ENCODE measurements at regions not wholly inside any gene's neighbourhood (a gene's known extent, or its start where the extent isn't known, plus 50 kb on each side); places are given as distances from the start of the nearest gene placed in this dataset.

DNA sequence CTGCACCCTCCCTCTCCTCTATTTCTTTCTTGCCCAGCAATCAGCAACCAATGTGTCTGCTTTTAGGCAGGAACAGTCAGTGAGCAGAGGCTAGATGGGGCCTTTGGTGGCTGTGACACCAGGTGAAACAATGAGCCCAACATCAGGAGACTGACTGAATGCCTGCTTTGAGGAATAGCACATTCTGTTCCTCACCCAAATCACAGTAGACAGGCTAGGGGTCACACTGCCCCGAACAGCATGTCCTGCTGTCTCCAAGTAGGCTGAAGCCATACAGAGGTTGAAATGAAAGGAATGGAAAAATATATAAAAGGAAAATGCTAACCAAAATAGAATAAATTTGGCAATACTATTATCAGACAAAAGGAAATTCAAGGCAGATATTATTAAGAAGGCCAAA is 122.5 kb upstream of the GDNF start:
- DNase-seq, result no peak
- intact Hi-C loops (cut with DNase I), result no loop called here
- WGBS, 4 donors, result 42 to 87% (median 79%) methylated on average over 1 of the region's 1 CpG

GRCh38 chr5:37957218-37957617 is 117.4 kb upstream of the GDNF start:
- no peak for DNase-seq
- H3K9me3 ChIP-seq (replicated peaks in 1 of 3), result peaks cover 0 to 11% (median 0%) of the 10 kb centered on the region in 3 donors
- no peak for TF ChIP-seq POLR2A (IDR thresholded peaks at IDR 0.05)
- TF ChIP-seq, protein P1, sequence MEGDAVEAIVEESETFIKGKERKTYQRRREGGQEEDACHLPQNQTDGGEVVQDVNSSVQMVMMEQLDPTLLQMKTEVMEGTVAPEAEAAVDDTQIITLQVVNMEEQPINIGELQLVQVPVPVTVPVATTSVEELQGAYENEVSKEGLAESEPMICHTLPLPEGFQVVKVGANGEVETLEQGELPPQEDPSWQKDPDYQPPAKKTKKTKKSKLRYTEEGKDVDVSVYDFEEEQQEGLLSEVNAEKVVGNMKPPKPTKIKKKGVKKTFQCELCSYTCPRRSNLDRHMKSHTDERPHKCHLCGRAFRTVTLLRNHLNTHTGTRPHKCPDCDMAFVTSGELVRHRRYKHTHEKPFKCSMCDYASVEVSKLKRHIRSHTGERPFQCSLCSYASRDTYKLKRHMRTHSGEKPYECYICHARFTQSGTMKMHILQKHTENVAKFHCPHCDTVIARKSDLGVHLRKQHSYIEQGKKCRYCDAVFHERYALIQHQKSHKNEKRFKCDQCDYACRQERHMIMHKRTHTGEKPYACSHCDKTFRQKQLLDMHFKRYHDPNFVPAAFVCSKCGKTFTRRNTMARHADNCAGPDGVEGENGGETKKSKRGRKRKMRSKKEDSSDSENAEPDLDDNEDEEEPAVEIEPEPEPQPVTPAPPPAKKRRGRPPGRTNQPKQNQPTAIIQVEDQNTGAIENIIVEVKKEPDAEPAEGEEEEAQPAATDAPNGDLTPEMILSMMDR (IDR thresholded peaks at IDR 0.05), result no peak
- 54 to 81% (median 54%) methylated on average over 1 of the region's 1 CpG for WGBS, 4 donors
- intact Hi-C loops (cut with DNase I), result no loop called here
- no peak overlapping the region for H3K27ac ChIP-seq
- no peaks in the 10 kb centered on the region for H3K27me3 ChIP-seq
- no peaks in the 10 kb centered on the region for H3K4me1 ChIP-seq (replicated peaks in 1 of 2)
- H3K4me3 ChIP-seq, result no peak overlapping the region
- H3K36me3 ChIP-seq (replicated peaks in 1 of 2), result no peaks in the 10 kb centered on the region

More for the DNA sequence above, 122.5 kb upstream of the GDNF start:
- TF ChIP-seq POLR2A (IDR thresholded peaks at IDR 0.05), result no peak
- TF ChIP-seq, protein P1 (IDR thresholded peaks at IDR 0.05), result no peak
- Histone ChIP-seq H3K36me3 (replicated peaks in 1 of 2) (no peaks in the 10 kb centered on the region), H3K4me3 (no peak overlapping the region), H3K27me3 (no peaks in the 10 kb centered on the region), H3K4me1 (replicated peaks in 1 of 2) (no peaks in the 10 kb centered on the region), H3K27ac (no peak overlapping the region), H3K9me3 (replicated peaks in 1 of 3) (peaks cover 0 to 11% (median 0%) of the 10 kb centered on the region in 3 donors)

- Histone ChIP-seq H3K4me3 (no peak overlapping the region), H3K27me3 (no peaks in the 10 kb centered on the region), H3K4me1 (replicated peaks in 1 of 2) (no peaks in the 10 kb centered on the region), H3K27ac (no peak overlapping the region), H3K9me3 (replicated peaks in 1 of 3) (peaks cover 0 to 11% (median 0%) of the 10 kb centered on the region in 3 donors), H3K36me3 (replicated peaks in 1 of 2) (no peaks in the 10 kb centered on the region)
- intact Hi-C loops (cut with DNase I), result no loop called here
- 87 to 95% (median 92%) methylated on average over 4 of the region's 4 CpGs for WGBS, 4 donors
- TF ChIP-seq, protein P1 (IDR thresholded peaks at IDR 0.05), result no peak
- TF ChIP-seq POLR2A (IDR thresholded peaks at IDR 0.05), result no peak
- DNase-seq, result no peak
Observed at GRCh38 chr5:37955748-37956147, 115.9 kb upstream of the GDNF start.

- Histone ChIP-seq H3K4me3 (no peak overlapping the region), H3K36me3 (replicated peaks in 1 of 2) (no peaks in the 10 kb centered on the region), H3K27ac (no peak overlapping the region), H3K27me3 (no peaks in the 10 kb centered on the region), H3K4me1 (replicated peaks in 1 of 2) (no peaks in the 10 kb centered on the region), H3K9me3 (replicated peaks in 1 of 3) (peaks cover 0 to 11% (median 0%) of the 10 kb centered on the region in 3 donors)
- intact Hi-C loops (cut with DNase I), result no loop called here
- DNase-seq, result no peak
- TF ChIP-seq POLR2A (IDR thresholded peaks at IDR 0.05), result no peak
- TF ChIP-seq, protein P1 (IDR thresholded peaks at IDR 0.05), result no peak
Observed at GRCh38 chr5:37954561-37954960, 114.7 kb upstream of the GDNF start.

Data from adrenal gland (tissue), 9 donors.